Endothelial cell of umbilical vein (primary cell): ENCODE measurements at regions not wholly inside any gene's neighbourhood (a gene's known extent, or its start where the extent isn't known, plus 50 kb on each side); places are given as distances from the start of the nearest gene placed in this dataset.

Experiments
- BruUV-seq: library from RNA; stranded (reverse); fragments of 400-500 nt; replicated peaks from 2 replicates; lab custom pipeline; 2021; lab: Mats Ljungman, UMichigan
- CTCF ChIA-PET: fragments of 300-600, 350-600 bp; sonication (Branson Sonifier 250); formaldehyde crosslinking; loops from one replicate; lab custom pipeline; 2021; ENCODE audit warnings: antibody characterized with exemption, inconsistent platforms; lab: Charles Lee
- POLR2A ChIA-PET: fragments of 300-600, 350-600 bp; sonication (Branson Sonifier 250); formaldehyde crosslinking; loops from one replicate; lab custom pipeline; 2021; ENCODE audit warnings: antibody characterized with exemption, inconsistent platforms; lab: Charles Lee
- DNase-seq: peaks from one replicate; pipeline ENCODE4 v3.0.0-alpha.2; 2011; ENCODE audit warnings: low read depth, low spot score
- FAIRE-seq: peaks from 2 replicates; lab custom pipeline; 2011; peaks lifted over from hg19 to GRCh38; lab: Jason Lieb, UNC
- H2AFZ ChIP-seq: 2 replicates; pipeline ENCODE4 v1.6.0; 2012; ENCODE audit warnings: low read depth, low read length, control low read depth, inconsistent platforms
- H3K27ac ChIP-seq: 2 replicates; pipeline ENCODE4 v1.5.1; 2011; ENCODE audit warnings: low read depth, mild to moderate bottlenecking, control low read depth, low read length, moderate library complexity; ENCODE audit not compliant: insufficient read depth
- H3K27me3 ChIP-seq, 2 experiments: 2 replicates each; pipeline versions ENCODE4 v1.6.0 to v1.6.1; 2011; ENCODE audit warnings: low read length in 2 of 2, mixed read lengths in 1 of 2; ENCODE audit not compliant: control insufficient read depth in 2 of 2, insufficient read depth in 2 of 2
- H3K36me3 ChIP-seq, 2 experiments: 2 replicates in 1 of 2; 3 replicates in 1 of 2; pipeline ENCODE4 v1.5.1; 2011; ENCODE audit warnings: low read length in 2 of 2, mild to moderate bottlenecking in 1 of 2, moderate library complexity in 1 of 2; ENCODE audit not compliant: control insufficient read depth in 2 of 2, insufficient read depth in 2 of 2; ENCODE audit errors: extremely low read depth in 1 of 2
- H3K4me1 ChIP-seq: 3 replicates; pipeline ENCODE4 v1.5.1; 2011; ENCODE audit warnings: mild to moderate bottlenecking, low read length; ENCODE audit not compliant: control insufficient read depth, insufficient read depth; ENCODE audit errors: extremely low read depth
- H3K4me2 ChIP-seq: 2 replicates; pipeline ENCODE4 v1.6.1; 2011; ENCODE audit warnings: low read length, control low read depth, mixed read lengths; ENCODE audit not compliant: insufficient read depth
- H3K4me3 ChIP-seq, 3 experiments: fragments of 200-600 bp in 1 of 3; sonication (generic), shearing (Covaris generic) in 1 of 3; replicated peaks in 1 of 3; 2 replicates each; pipeline ENCODE4 v1.5.1; 2011 to 2016; ENCODE audit warnings: control low read depth in 3 of 3, low read length in 3 of 3, mild to moderate bottlenecking in 2 of 3, inconsistent platforms in 1 of 3, low read depth in 1 of 3, moderate library complexity in 1 of 3; ENCODE audit not compliant: insufficient read depth in 1 of 3
- H3K79me2 ChIP-seq: 2 replicates; pipeline ENCODE4 v1.6.0; 2012; ENCODE audit warnings: low read length, inconsistent platforms; ENCODE audit not compliant: control insufficient read depth, insufficient read depth
- H3K9ac ChIP-seq: replicated peaks from 2 replicates; pipeline ENCODE3; 2011; ENCODE audit warnings: low read length, control low read depth; ENCODE audit not compliant: insufficient read depth; ENCODE audit errors: extremely low read depth
- H3K9me1 ChIP-seq: replicated peaks from 3 replicates; pipeline ENCODE4 v1.6.0; 2011; ENCODE audit warnings: mild to moderate bottlenecking, low read length; ENCODE audit not compliant: control insufficient read depth, insufficient read depth; ENCODE audit errors: extremely low read depth
- H3K9me3 ChIP-seq: replicated peaks from 2 replicates; pipeline ENCODE4 v1.5.1; 2012; ENCODE audit warnings: low read length, inconsistent platforms; ENCODE audit not compliant: control insufficient read depth, insufficient read depth
- H4K20me1 ChIP-seq: replicated peaks from 2 replicates; pipeline ENCODE3; 2011; ENCODE audit warnings: mild to moderate bottlenecking, low read length; ENCODE audit not compliant: control insufficient read depth, insufficient read depth; ENCODE audit errors: extremely low read depth
- EZH2 ChIP-seq: IDR thresholded peaks from 2 replicates; pipeline ENCODE4 v1.6.1; 2012; ENCODE audit warnings: borderline replicate concordance, low read depth, mild to moderate bottlenecking, moderate library complexity, low read length, inconsistent platforms; ENCODE audit not compliant: severe bottlenecking
- FOS ChIP-seq: IDR thresholded peaks from 2 replicates; pipeline ENCODE4 v1.6.1; 2011; ENCODE audit warnings: mild to moderate bottlenecking, low read length, moderate library complexity, borderline replicate concordance; ENCODE audit not compliant: insufficient read depth
- GATA2 ChIP-seq: IDR thresholded peaks from 2 replicates; pipeline ENCODE4 v1.7.0; 2011; ENCODE audit warnings: low read depth, mild to moderate bottlenecking, moderate library complexity, mixed read lengths, low read length; ENCODE audit not compliant: insufficient read length, insufficient read depth
- JUN ChIP-seq: IDR thresholded peaks from 2 replicates; pipeline ENCODE4 v1.6.1; 2011; ENCODE audit warnings: borderline replicate concordance, low read depth; ENCODE audit not compliant: insufficient read length, insufficient read depth
- MAX ChIP-seq: IDR thresholded peaks from 2 replicates; pipeline ENCODE4 v1.6.1; 2011; ENCODE audit not compliant: insufficient read depth, insufficient read length
- MYC ChIP-seq: IDR thresholded peaks from one replicate; pipeline ENCODE4 v1.6.1; 2011; ENCODE audit warnings: mild to moderate bottlenecking, low read depth, low read length
- POLR2A ChIP-seq: IDR thresholded peaks from 2 replicates; pipeline ENCODE4 v1.6.1; 2012; ENCODE audit warnings: low read depth, mild to moderate bottlenecking, control low read depth, low read length
- POLR2AphosphoS5 ChIP-seq: IDR thresholded peaks from 2 replicates; pipeline ENCODE4 v1.6.1; 2012; ENCODE audit warnings: low read depth, mild to moderate bottlenecking, control low read depth, low read length, moderate library complexity; ENCODE audit not compliant: insufficient read depth
- dilution Hi-C: fragments of 300-500 bp; cut with MboI; formaldehyde crosslinking; loops from one replicate; pipeline ENCODE4 v1.15.0; 2019; ENCODE audit warnings: low sequenced_read_pairs; ENCODE audit not compliant: extremely low pct_ligation_motif_present
- intact Hi-C: fragments of 100-400 bp; cut with micrococcal nuclease; formaldehyde crosslinking; loops from one replicate; pipeline ENCODE4 v1.10.0; 2022
- TF ChIP-seq, protein P1 (sequence below), 2 donors: IDR thresholded peaks; 1 replicate in 1 of 2; 2 replicates in 1 of 2; pipeline ENCODE4 v1.5.1; 2011; ENCODE audit warnings: low read length in 2 of 2, mild to moderate bottlenecking in 2 of 2, moderate library complexity in 2 of 2, control low read depth in 1 of 2, inconsistent platforms in 1 of 2, low read depth in 1 of 2; ENCODE audit not compliant: insufficient read depth in 1 of 2; ENCODE audit errors: extremely low read depth in 1 of 2

GRCh38 chr1:217027403-217028080 is 304.3 kb upstream of the ESRRG start:
- TF ChIP-seq GATA2 (no peak), JUN (no peak), POLR2A (no peak), EZH2 (no peak), POLR2AphosphoS5 (no peak), MYC (no peak), FOS (no peak), MAX (no peak)
- TF ChIP-seq, protein P1, sequence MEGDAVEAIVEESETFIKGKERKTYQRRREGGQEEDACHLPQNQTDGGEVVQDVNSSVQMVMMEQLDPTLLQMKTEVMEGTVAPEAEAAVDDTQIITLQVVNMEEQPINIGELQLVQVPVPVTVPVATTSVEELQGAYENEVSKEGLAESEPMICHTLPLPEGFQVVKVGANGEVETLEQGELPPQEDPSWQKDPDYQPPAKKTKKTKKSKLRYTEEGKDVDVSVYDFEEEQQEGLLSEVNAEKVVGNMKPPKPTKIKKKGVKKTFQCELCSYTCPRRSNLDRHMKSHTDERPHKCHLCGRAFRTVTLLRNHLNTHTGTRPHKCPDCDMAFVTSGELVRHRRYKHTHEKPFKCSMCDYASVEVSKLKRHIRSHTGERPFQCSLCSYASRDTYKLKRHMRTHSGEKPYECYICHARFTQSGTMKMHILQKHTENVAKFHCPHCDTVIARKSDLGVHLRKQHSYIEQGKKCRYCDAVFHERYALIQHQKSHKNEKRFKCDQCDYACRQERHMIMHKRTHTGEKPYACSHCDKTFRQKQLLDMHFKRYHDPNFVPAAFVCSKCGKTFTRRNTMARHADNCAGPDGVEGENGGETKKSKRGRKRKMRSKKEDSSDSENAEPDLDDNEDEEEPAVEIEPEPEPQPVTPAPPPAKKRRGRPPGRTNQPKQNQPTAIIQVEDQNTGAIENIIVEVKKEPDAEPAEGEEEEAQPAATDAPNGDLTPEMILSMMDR (IDR thresholded peaks at IDR 0.05; ENCODE audit: extremely low read depth in 1 of 2, insufficient read depth in 1 of 2, low read depth in 1 of 2, low read length in 2 of 2), result no peak
- dilution Hi-C loops (no loop called here), intact Hi-C loops (no loop called here)
- H3K4me2 ChIP-seq, result no peak overlapping the region
- H3K79me2 ChIP-seq, result no peaks in the 10 kb centered on the region
- no peak overlapping the region for H2AFZ ChIP-seq
- FAIRE-seq (no peak), DNase-seq (no peak)
- H3K36me3 ChIP-seq, result no peaks in the 10 kb centered on the region
- H3K4me1 ChIP-seq, result no peaks in the 10 kb centered on the region
- CTCF ChIA-PET, result no interaction called here
- H3K27me3 ChIP-seq, result no peaks in the 10 kb centered on the region
- no peak overlapping the region for H3K9ac ChIP-seq
- BruUV-seq, result no TSS peak
- H4K20me1 ChIP-seq, result no peaks in the 10 kb centered on the region
- peaks cover 2% of the 10 kb centered on the region for H3K9me3 ChIP-seq
- H3K9me1 ChIP-seq, result no peaks in the 10 kb centered on the region
- H3K4me3 ChIP-seq, result no peak overlapping the region
- POLR2A ChIA-PET, result no interaction called here
- H3K27ac ChIP-seq, result no peak overlapping the region
